Hepatic stellate cell (primary cell): ENCODE measurements at regions not wholly inside any gene's neighbourhood (a gene's known extent, or its start where the extent isn't known, plus 50 kb on each side); places are given as distances from the start of the nearest gene placed in this dataset.
A peak's percentile ranks its signal among the peaks of the same experiment; 100 is the strongest.
"Not testable (repeated sequence)": the region's sequence is repeated elsewhere in the genome, so short reads cannot be mapped to it uniquely, and the experiment has no call there.

Source experiments
- DNase-seq: peaks from one replicate; pipeline ENCODE4 v3.0.0; 2011; ENCODE audit warnings: low spot score

- no peak for DNase-seq
These were observed 74.9 kb upstream of the ZNF280D start for GRCh38 chr15:56808160-56808559.

GRCh38 chr15:56806148-56806536, 72.8 kb upstream of the ZNF280D start:
- DNase-seq, result no peak

- DNase-seq, result peak; percentile 47
These were observed 72.3 kb upstream of the ZNF280D start for GRCh38 chr15:56805466-56806147.

- no peak for DNase-seq
These were observed 71.6 kb upstream of the ZNF280D start for GRCh38 chr15:56804938-56805337.

- DNase-seq, result no peak
These were observed 71.0 kb upstream of the ZNF280D start for GRCh38 chr15:56804279-56804678.

- DNase-seq, result no peak
These were observed 68.9 kb upstream of the ZNF280D start for GRCh38 chr15:56802161-56802560.

- no peak for DNase-seq
These were observed 65.3 kb upstream of the ZNF280D start for GRCh38 chr15:56798639-56799038.

GRCh38 chr15:56797720-56798275, 64.5 kb upstream of the ZNF280D start:
- no peak for DNase-seq

GRCh38 chr15:56795502-56795901, 62.2 kb upstream of the ZNF280D start:
- DNase-seq, result no peak

GRCh38 chr15:56794553-56795329, 61.4 kb upstream of the ZNF280D start:
- no peak for DNase-seq

GRCh38 chr15:56794165-56794552, 60.9 kb upstream of the ZNF280D start:
- DNase-seq, result no peak

- no peak for DNase-seq
These were observed 58.9 kb upstream of the ZNF280D start for GRCh38 chr15:56792211-56792610.

GRCh38 chr15:56791521-56791920, 58.2 kb upstream of the ZNF280D start:
- not testable (repeated sequence) for DNase-seq

GRCh38 chr15:56788359-56788758, 55.0 kb upstream of the ZNF280D start:
- DNase-seq, result no peak

- DNase-seq, result no peak
These were observed 53.7 kb upstream of the ZNF280D start for GRCh38 chr15:56786966-56787365.

GRCh38 chr15:56783857-56784661, 50.8 kb upstream of the ZNF280D start:
- DNase-seq, result no peak

- no peak for DNase-seq
These were observed 50.0 kb upstream of the ZNF280D start for GRCh38 chr15:56783156-56783856.
